K562 (cell line): ENCODE measurements at regions not wholly inside any gene's neighbourhood (a gene's known extent, or its start where the extent isn't known, plus 50 kb on each side); places are given as distances from the start of the nearest gene placed in this dataset.
A peak's percentile ranks its signal among the peaks of the same experiment; 100 is the strongest.

Experiments used
- ATAC-seq: fragments of 200-7000 bp; cut with Tn5 transposase; 3 replicates; pipeline ENCODE4 v1.9.1; 2020; ENCODE audit warnings: moderate library complexity
- BruUV-seq: library from RNA; stranded (reverse); fragments of 400-500 nt; replicated peaks from 2 replicates; lab custom pipeline; 2021; lab: Mats Ljungman, UMichigan
- CTCF ChIA-PET: fragments of 300-600 bp; formaldehyde crosslinking; extraction: SDS; loops from one replicate; lab custom pipeline; 2021; ENCODE audit warnings: low intra/inter-chr PET ratio; lab: Yijun Ruan, JAX
- POLR2A ChIA-PET: fragments of 300-600, 350-650 bp; sonication (Branson Sonifier 250); formaldehyde crosslinking; extraction: SDS; loops from one replicate; lab custom pipeline; 2021; ENCODE audit warnings: antibody characterized with exemption, inconsistent platforms; lab: Yijun Ruan, JAX
- DNase-seq, 4 experiments: peaks; one replicate each; pipeline versions ENCODE4 v3.0.0 to v3.0.0-alpha.2; 2011 to 2018; ENCODE audit warnings: low spot score in 3 of 4, mixed read lengths in 3 of 4; ENCODE audit errors: extremely low read depth in 1 of 4
- FAIRE-seq: peaks from 2 replicates; lab custom pipeline; 2011; peaks lifted over from hg19 to GRCh38; lab: Jason Lieb, UNC
- H2AFZ ChIP-seq: 2 replicates; pipeline ENCODE4 v1.6.0; 2011; ENCODE audit warnings: low read depth, low read length, control low read depth, inconsistent platforms
- H3K27ac ChIP-seq: fragments of 200-600 bp; 3 replicates; pipeline ENCODE4 v1.8.0; 2011; ENCODE audit warnings: low read depth, mild to moderate bottlenecking, control low read depth, inconsistent platforms, low read length, moderate library complexity, mixed read lengths; ENCODE audit errors: extremely low read depth
- H3K27me3 ChIP-seq, 2 experiments: fragments of 300-600 bp in 1 of 2; 2 replicates in 1 of 2; 3 replicates in 1 of 2; pipeline versions ENCODE4 v1.6.0 to v1.8.0; 2011; ENCODE audit warnings: inconsistent platforms in 2 of 2, low read length in 2 of 2, mild to moderate bottlenecking in 1 of 2, mixed read lengths in 1 of 2, moderate library complexity in 1 of 2; ENCODE audit not compliant: control insufficient read depth in 2 of 2, insufficient read depth in 2 of 2
- H3K36me3 ChIP-seq: fragments of 300-600 bp; 3 replicates; pipeline ENCODE4 v1.8.0; 2011; ENCODE audit warnings: mild to moderate bottlenecking, low read length, inconsistent platforms; ENCODE audit not compliant: control insufficient read depth, insufficient read depth
- H3K4me1 ChIP-seq, 2 experiments: fragments of 200-600 bp in 1 of 2; replicated peaks in 1 of 2; 2 replicates in 1 of 2; 3 replicates in 1 of 2; pipeline versions ENCODE4 v1.5.1 to v1.8.0; 2011; ENCODE audit warnings: inconsistent platforms in 2 of 2, low read length in 2 of 2, mild to moderate bottlenecking in 1 of 2, mixed read lengths in 1 of 2, moderate library complexity in 1 of 2; ENCODE audit not compliant: control insufficient read depth in 2 of 2, insufficient read depth in 2 of 2
- H3K4me2 ChIP-seq: 2 replicates; pipeline ENCODE4 v1.6.1; 2011; ENCODE audit warnings: low read length, control low read depth, inconsistent platforms, mixed read lengths; ENCODE audit not compliant: insufficient read depth
- H3K4me3 ChIP-seq: fragments of 200-600 bp; sonication (generic), shearing (Covaris generic); 2 replicates; pipeline ENCODE4 v1.5.1; 2016; ENCODE audit warnings: control low read depth, inconsistent platforms
- H3K79me2 ChIP-seq: fragments of 200-600 bp; 3 replicates; pipeline ENCODE4 v1.8.0; 2011; ENCODE audit warnings: low read length, inconsistent platforms; ENCODE audit not compliant: control insufficient read depth, insufficient read depth
- H3K9ac ChIP-seq, 2 experiments: 2 replicates each; pipeline versions ENCODE4 v1.6.0 to v1.6.1; 2011; ENCODE audit warnings: low read depth in 2 of 2, low read length in 2 of 2, control low read depth in 1 of 2, inconsistent platforms in 1 of 2, mild to moderate bottlenecking in 1 of 2, mixed read lengths in 1 of 2; ENCODE audit not compliant: insufficient read depth in 1 of 2
- H3K9me1 ChIP-seq: one replicate; pipeline ENCODE4 v1.6.0; 2011; ENCODE audit warnings: inconsistent platforms, mild to moderate bottlenecking, low read length, moderate library complexity; ENCODE audit not compliant: control insufficient read depth, insufficient read depth
- H3K9me3 ChIP-seq: replicated peaks from 2 replicates; pipeline ENCODE4 v1.5.1; 2011; ENCODE audit warnings: low read depth, low read length, inconsistent platforms; ENCODE audit not compliant: control insufficient read depth, insufficient read depth
- H4K20me1 ChIP-seq: replicated peaks from 2 replicates; pipeline ENCODE4 v1.6.1; 2011; ENCODE audit warnings: low read length, inconsistent platforms, mixed read lengths; ENCODE audit not compliant: control insufficient read depth, insufficient read depth
- HNRNPK ChIP-seq: fragments of 200-400 bp; formaldehyde crosslinking; IDR thresholded peaks from one replicate; pipeline ENCODE4 v1.6.1; 2018; ENCODE audit warnings: mild to moderate bottlenecking, low read depth, low read length; ENCODE audit not compliant: poor library complexity, severe bottlenecking
- NFXL1 ChIP-seq: fragments of 450-650 bp; formaldehyde crosslinking; IDR thresholded peaks from 2 replicates; pipeline ENCODE4 v1.4.0; 2021; ENCODE audit warnings: mild to moderate bottlenecking
- PCBP2 ChIP-seq: fragments of 200-400 bp; formaldehyde crosslinking; IDR thresholded peaks from 2 replicates; pipeline ENCODE4 v1.6.1; 2018; ENCODE audit warnings: low read length, low read depth, mild to moderate bottlenecking, moderate library complexity; ENCODE audit not compliant: poor library complexity, severe bottlenecking
- PKNOX1 ChIP-seq: fragments of 450-650 bp; IDR thresholded peaks from 2 replicates; pipeline ENCODE4 v1.6.1; 2016
- SNAPC5 ChIP-seq: fragments of 250-450 bp; sonication (Bioruptor Pico); IDR thresholded peaks from 2 replicates; pipeline ENCODE4 v1.8.0; 2021; ENCODE audit warnings: moderate library complexity, mild to moderate bottlenecking, inconsistent platforms
- WGBS: fragments of 100-300 bp; shearing (Covaris generic); methylation state at CpG from one replicate; pipeline ENCODE4 v1.1.6; 2016; ENCODE audit warnings: low coverage, mixed read lengths; ENCODE audit not compliant: insufficient coverage; ENCODE audit errors: missing lambda C conversion rate; 5-methylcytosine and 5-hydroxymethylcytosine counted together
- in situ Hi-C: fragments of 300-500 bp; cut with MboI; formaldehyde crosslinking; loops from 4 replicates; pipeline ENCODE4 v1.15.0; 2018; ENCODE audit warnings: inconsistent platforms, mixed read lengths
- intact Hi-C: fragments of 100-400 bp; cut with micrococcal nuclease; formaldehyde crosslinking; loops from 2 replicates; pipeline ENCODE4 v1.14.2; 2022

GRCh38 chr1:66444438-66445265, 89.3 kb upstream of the SGIP1 start:
- WGBS, result 0% methylated on average over 3 of the region's 3 CpGs
- H3K79me2 ChIP-seq, result no peaks in the 10 kb centered on the region
- no TSS peak for BruUV-seq
- no peaks in the 10 kb centered on the region for H3K36me3 ChIP-seq
- FAIRE-seq (no peak), ATAC-seq (no peak), DNase-seq (no peak)
- H3K27ac ChIP-seq, result no peak overlapping the region
- in situ Hi-C loops (loop anchor here (10.0 kb wide), 1 partner anchor 200 kb away; no protein-coding TSS in a partner anchor), intact Hi-C loops (loop anchor here (10.0 kb wide), 1 partner anchor 720 kb away; no protein-coding TSS in a partner anchor)
- H3K9me1 ChIP-seq, result no peaks in the 10 kb centered on the region
- no peak overlapping the region for H2AFZ ChIP-seq
- no peaks in the 10 kb centered on the region for H3K4me1 ChIP-seq
- no peaks in the 10 kb centered on the region for H4K20me1 ChIP-seq
- no peaks in the 10 kb centered on the region for H3K27me3 ChIP-seq
- POLR2A ChIA-PET, result no interaction called here
- H3K9me3 ChIP-seq, result no peaks in the 10 kb centered on the region
- H3K4me2 ChIP-seq, result no peak overlapping the region
- CTCF ChIA-PET, result interaction anchor here (3.0 kb wide), 1 partner anchor 191 kb away, joined by 19 read pairs; no protein-coding TSS in a partner anchor
- no peak overlapping the region for H3K9ac ChIP-seq
- H3K4me3 ChIP-seq, result no peak overlapping the region
- TF ChIP-seq NFXL1 (CRISPR knock-in tag), result no peak
- no peak for TF ChIP-seq PKNOX1
- TF ChIP-seq HNRNPK, result peak; percentile 65
- TF ChIP-seq PCBP2, result peak; percentile 45
- no peak for TF ChIP-seq SNAPC5 (CRISPR knock-in tag)
- TF ChIP-seq, all 486 proteins: peak for 2
